ENCODE measurements at regions not wholly inside any gene's neighbourhood (a gene's known extent, or its start where the extent isn't known, plus 50 kb on each side); places are given as distances from the start of the nearest gene placed in this dataset.

DNA sequence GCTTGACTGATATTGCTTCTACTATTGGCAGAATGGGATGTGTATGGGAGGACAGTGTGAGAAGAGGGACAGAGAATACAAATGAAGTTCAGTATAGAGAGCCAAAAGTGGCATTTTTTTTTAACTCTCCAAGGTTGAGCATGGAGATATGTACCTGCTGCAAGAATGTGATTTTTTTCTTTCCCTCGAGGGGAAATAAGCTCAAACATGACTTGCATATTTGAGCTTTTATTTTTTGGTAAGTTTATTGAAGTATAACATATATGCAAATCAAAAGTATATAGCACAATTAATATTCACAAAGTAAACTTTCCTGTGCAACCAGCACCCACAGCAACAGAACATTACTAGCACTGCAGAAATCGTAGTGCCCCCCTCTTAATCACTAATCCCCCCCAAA lies 285.7 kb upstream of the ADRA1B start:
- no peak for DNase-seq
- intact Hi-C loops (cut with DNase I), result no loop called here
- Histone ChIP-seq H3K4me3 (replicated peaks in 1 of 3) (no peak overlapping the region), H3K4me1 (no peaks in the 10 kb centered on the region), H3K36me3 (no peaks in the 10 kb centered on the region), H3K9me3 (no peaks in the 10 kb centered on the region), H3K27me3 (no peaks in the 10 kb centered on the region), H3K27ac (no peak overlapping the region)
- TF ChIP-seq, protein P1, sequence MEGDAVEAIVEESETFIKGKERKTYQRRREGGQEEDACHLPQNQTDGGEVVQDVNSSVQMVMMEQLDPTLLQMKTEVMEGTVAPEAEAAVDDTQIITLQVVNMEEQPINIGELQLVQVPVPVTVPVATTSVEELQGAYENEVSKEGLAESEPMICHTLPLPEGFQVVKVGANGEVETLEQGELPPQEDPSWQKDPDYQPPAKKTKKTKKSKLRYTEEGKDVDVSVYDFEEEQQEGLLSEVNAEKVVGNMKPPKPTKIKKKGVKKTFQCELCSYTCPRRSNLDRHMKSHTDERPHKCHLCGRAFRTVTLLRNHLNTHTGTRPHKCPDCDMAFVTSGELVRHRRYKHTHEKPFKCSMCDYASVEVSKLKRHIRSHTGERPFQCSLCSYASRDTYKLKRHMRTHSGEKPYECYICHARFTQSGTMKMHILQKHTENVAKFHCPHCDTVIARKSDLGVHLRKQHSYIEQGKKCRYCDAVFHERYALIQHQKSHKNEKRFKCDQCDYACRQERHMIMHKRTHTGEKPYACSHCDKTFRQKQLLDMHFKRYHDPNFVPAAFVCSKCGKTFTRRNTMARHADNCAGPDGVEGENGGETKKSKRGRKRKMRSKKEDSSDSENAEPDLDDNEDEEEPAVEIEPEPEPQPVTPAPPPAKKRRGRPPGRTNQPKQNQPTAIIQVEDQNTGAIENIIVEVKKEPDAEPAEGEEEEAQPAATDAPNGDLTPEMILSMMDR (IDR thresholded peaks at IDR 0.05), result no peak
- no peak for TF ChIP-seq POLR2A (IDR thresholded peaks at IDR 0.05)
- 74 to 80% methylated on average over 2 of the region's 2 CpGs for WGBS, 2 donors

DNA sequence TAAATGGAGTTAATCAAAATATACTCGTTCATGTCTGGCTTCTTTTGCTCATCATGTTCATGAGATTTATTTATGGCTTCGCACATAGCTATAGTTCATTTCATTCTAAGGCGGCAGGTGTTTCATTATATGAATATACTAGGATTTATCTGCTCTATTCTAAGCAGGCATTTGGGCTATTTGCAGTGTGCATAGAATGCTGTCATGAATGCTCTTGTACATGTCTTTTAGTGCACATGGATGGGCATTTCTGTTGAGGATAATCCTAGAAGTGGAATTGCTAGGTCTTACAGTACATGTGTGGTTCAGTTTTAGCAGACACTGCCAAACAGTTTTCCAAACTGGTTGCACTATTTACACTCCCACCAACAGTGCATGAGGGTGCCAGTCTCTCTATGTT lies 285.3 kb upstream of the ADRA1B start:
- no peak for TF ChIP-seq POLR2A (IDR thresholded peaks at IDR 0.05)
- TF ChIP-seq, protein P1 (IDR thresholded peaks at IDR 0.05), result no peak
- no peak for DNase-seq

DNA sequence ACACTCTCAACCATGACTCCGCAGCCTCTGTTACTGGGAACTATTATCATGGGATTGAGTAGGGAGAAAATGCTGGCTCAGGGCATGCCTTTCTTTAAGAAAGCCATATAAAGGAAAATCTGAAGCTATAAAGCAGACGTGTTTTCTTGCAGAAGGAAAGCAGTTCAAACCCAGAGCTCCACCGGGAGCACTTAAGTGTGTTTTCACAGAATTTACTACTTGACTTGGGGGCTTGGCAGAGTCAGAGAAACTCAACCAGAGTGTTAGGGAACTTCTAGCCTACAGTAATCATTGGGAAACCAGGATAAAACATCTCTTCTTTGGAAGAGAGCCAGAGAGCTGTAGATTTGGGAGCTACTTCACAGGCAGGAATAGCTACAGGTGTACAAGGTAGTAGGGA lies 283.4 kb upstream of the ADRA1B start:
- Histone ChIP-seq H3K27me3 (no peaks in the 10 kb centered on the region), H3K36me3 (no peaks in the 10 kb centered on the region), H3K9me3 (no peaks in the 10 kb centered on the region), H3K4me3 (replicated peaks in 1 of 3) (no peak overlapping the region), H3K27ac (no peak overlapping the region), H3K4me1 (no peaks in the 10 kb centered on the region)
- TF ChIP-seq, protein P1 (IDR thresholded peaks at IDR 0.05), result no peak
- TF ChIP-seq POLR2A (IDR thresholded peaks at IDR 0.05), result no peak
- no peak for DNase-seq
- intact Hi-C loops (cut with DNase I), result no loop called here
- WGBS, 2 donors, result 32 to 33% methylated on average over 3 of the region's 3 CpGs

More for the DNA sequence above, 285.3 kb upstream of the ADRA1B start:
- no peaks in the 10 kb centered on the region for H3K27me3 ChIP-seq
- no peak overlapping the region for H3K4me3 ChIP-seq (replicated peaks in 1 of 3)
- H3K27ac ChIP-seq, result no peak overlapping the region
- no peaks in the 10 kb centered on the region for H3K4me1 ChIP-seq
- no peaks in the 10 kb centered on the region for H3K9me3 ChIP-seq
- WGBS, 2 donors, result 86 to 91% methylated on average over 3 of the region's 3 CpGs
- intact Hi-C loops (cut with DNase I), result no loop called here
- H3K36me3 ChIP-seq, result no peaks in the 10 kb centered on the region

DNA sequence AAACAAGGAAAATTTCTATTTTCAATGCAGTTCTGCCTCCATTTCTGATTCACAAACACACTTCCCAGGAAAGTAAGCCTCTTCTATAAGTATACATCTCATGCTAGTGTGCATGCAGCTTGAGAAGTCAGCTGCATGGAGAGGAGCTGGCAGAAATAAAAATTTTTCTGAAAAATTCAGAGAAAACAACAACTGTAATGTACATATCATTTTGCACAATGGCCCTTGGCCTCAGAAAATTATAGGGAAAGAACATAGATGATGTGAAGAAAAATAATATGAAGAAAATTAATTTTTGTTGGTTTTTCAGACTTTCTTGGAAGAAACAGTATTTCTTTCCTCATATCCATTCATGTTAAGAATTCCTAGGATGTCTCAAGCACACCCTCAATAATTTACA lies 277.8 kb upstream of the ADRA1B start:
- TF ChIP-seq, protein P1 (IDR thresholded peaks at IDR 0.05), result no peak
- TF ChIP-seq POLR2A (IDR thresholded peaks at IDR 0.05), result no peak
- Histone ChIP-seq H3K4me1 (no peaks in the 10 kb centered on the region), H3K9me3 (no peaks in the 10 kb centered on the region), H3K4me3 (replicated peaks in 1 of 3) (no peak overlapping the region), H3K27me3 (no peaks in the 10 kb centered on the region), H3K27ac (no peak overlapping the region), H3K36me3 (no peaks in the 10 kb centered on the region)
- intact Hi-C loops (cut with DNase I), result no loop called here
- no peak for DNase-seq

DNA sequence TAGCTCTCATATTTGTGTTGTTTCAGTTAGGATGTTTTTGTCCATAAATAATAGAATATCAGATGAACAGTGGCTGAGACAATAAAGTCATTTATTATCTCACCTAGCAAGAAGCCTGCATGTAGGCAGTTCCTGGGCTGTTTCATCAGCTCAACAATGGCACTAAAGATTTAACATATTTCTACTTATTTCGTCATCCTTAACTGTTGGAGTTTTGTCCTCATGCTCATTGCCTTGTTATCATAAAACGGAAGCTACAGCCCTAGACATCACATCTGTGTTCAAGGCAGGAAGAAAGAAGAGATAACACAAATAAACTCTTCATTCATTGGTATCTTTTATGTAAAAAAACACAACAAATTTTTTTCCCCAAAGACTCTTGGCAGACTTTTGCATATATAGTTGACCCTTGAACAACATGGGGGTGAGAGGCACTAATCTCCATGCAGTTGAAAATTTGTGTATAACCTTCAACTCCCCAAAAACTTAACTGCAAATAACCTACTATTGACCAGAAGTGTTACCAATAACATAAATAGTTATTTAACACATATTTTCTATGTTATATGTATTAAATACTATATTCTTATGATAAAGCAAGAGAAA lies 277.2 kb upstream of the ADRA1B start:
- no peaks in the 10 kb centered on the region for H3K4me1 ChIP-seq
- no peaks in the 10 kb centered on the region for H3K9me3 ChIP-seq
- H3K4me3 ChIP-seq (replicated peaks in 1 of 3), result no peak overlapping the region
- no peaks in the 10 kb centered on the region for H3K27me3 ChIP-seq
- no peaks in the 10 kb centered on the region for H3K36me3 ChIP-seq
- WGBS, 2 donors, result 65 to 74% methylated on average over 2 of the region's 2 CpGs
- H3K27ac ChIP-seq, result no peak overlapping the region
- intact Hi-C loops (cut with DNase I), result no loop called here
- DNase-seq, result no peak
- TF ChIP-seq, protein P1 (IDR thresholded peaks at IDR 0.05), result no peak
- TF ChIP-seq POLR2A (IDR thresholded peaks at IDR 0.05), result no peak
